ENCODE measurements at regions not wholly inside any gene's neighbourhood (a gene's known extent, or its start where the extent isn't known, plus 50 kb on each side); places are given as distances from the start of the nearest gene placed in this dataset.

- TF ChIP-seq POLR2A (IDR thresholded peaks at IDR 0.05) (no peak), CTCF (IDR thresholded peaks at IDR 0.05) (no peak)
Observed at GRCh38 chr3:106089806-106090205, 221.0 kb upstream of the CBLB start.

Measured in upper lobe of left lung (tissue), 4 donors.